22Rv1 (cell line): ENCODE measurements at regions not wholly inside any gene's neighbourhood (a gene's known extent, or its start where the extent isn't known, plus 50 kb on each side); places are given as distances from the start of the nearest gene placed in this dataset.

Experiments used
- ZFX ChIP-seq: fragments of 450-650 bp; IDR thresholded peaks from 2 replicates; pipeline ENCODE4 v1.6.1; 2017; ENCODE audit warnings: antibody characterized with exemption, borderline replicate concordance
- TF ChIP-seq, protein P1 (sequence below): fragments of 450-650 bp; IDR thresholded peaks from 2 replicates; pipeline ENCODE4 v1.5.1; 2017; ENCODE audit warnings: mild to moderate bottlenecking

DNA sequence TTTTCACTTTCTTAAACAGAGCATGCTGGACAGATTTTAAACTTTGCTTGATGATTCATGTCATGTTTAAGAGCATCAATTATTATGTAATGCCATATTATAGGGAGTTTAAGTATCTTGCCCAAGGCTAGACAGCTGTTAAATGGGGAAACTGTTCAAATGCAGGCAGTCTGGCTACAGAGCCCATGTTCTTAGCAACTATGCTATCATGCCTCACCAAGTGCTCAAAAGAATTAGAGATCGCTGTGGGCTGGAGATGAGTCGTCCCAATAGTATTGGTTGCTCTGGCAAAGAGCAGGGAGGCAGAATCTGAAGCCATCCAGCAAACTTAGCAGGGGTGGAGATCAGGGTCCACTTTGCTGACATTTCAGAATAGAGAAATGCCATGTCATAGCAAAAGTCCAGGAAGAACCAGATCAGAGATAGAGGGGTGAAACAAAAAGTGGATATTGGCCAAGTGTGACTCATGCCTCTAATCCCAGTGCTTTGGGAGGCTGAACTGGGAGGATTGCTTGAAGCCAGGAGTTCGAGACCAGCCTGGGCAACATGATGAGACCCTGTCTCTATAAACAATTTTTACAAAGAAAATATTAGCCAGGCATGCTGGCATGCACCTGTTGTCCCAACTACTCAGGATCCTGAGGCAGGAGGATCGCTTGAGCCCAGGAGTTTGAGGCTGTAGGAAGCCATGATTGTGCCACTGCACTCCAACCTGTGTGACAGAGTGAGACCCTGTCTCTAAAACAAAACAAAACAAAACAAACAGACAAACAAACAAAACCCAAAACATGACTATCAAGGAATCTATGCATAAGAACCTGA lies 57.8 kb downstream of the BAMBI start:
- TF ChIP-seq, protein P1, sequence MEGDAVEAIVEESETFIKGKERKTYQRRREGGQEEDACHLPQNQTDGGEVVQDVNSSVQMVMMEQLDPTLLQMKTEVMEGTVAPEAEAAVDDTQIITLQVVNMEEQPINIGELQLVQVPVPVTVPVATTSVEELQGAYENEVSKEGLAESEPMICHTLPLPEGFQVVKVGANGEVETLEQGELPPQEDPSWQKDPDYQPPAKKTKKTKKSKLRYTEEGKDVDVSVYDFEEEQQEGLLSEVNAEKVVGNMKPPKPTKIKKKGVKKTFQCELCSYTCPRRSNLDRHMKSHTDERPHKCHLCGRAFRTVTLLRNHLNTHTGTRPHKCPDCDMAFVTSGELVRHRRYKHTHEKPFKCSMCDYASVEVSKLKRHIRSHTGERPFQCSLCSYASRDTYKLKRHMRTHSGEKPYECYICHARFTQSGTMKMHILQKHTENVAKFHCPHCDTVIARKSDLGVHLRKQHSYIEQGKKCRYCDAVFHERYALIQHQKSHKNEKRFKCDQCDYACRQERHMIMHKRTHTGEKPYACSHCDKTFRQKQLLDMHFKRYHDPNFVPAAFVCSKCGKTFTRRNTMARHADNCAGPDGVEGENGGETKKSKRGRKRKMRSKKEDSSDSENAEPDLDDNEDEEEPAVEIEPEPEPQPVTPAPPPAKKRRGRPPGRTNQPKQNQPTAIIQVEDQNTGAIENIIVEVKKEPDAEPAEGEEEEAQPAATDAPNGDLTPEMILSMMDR: no peak
- no peak for TF ChIP-seq ZFX
